Lower leg skin (tissue), 4 donors: ENCODE measurements at regions not wholly inside any gene's neighbourhood (a gene's known extent, or its start where the extent isn't known, plus 50 kb on each side); places are given as distances from the start of the nearest gene placed in this dataset.
A peak's percentile ranks its signal among the peaks of the same experiment; 100 is the strongest.

Source experiments
- DNase-seq, 2 donors: peaks; one replicate each; pipeline ENCODE4 v3.0.0-alpha.2; 2019; ENCODE audit warnings: low spot score in 2 of 2
- H3K4me3 ChIP-seq: fragments of 200-600 bp; sonication (generic); 2 replicates; pipeline ENCODE4 v1.5.1; 2017; ENCODE audit warnings: mild to moderate bottlenecking, low read depth; ENCODE audit not compliant: poor library complexity, severe bottlenecking
- CTCF ChIP-seq, 3 donors: fragments of 450-650 bp; IDR thresholded peaks; one replicate each; pipeline ENCODE4 v1.5.1; 2016; ENCODE audit warnings: antibody characterized with exemption in 3 of 3, mild to moderate bottlenecking in 3 of 3, moderate library complexity in 2 of 3
- POLR2A ChIP-seq, 2 donors: fragments of 450-650 bp; IDR thresholded peaks; one replicate each; pipeline ENCODE4 v1.6.1; 2016 to 2017; ENCODE audit warnings: antibody characterized with exemption in 2 of 2, mild to moderate bottlenecking in 1 of 2, moderate library complexity in 1 of 2
- WGBS, 2 donors: methylation state at CpG; one replicate each; pipeline ENCODE4 v1.1.5; 2018; 5-methylcytosine and 5-hydroxymethylcytosine counted together
- intact Hi-C: fragments of 100-400 bp; cut with DNase I; formaldehyde crosslinking; loops from one replicate; pipeline ENCODE4 v1.15.0; 2023; ENCODE audit warnings: low total_unique reads

- H3K4me3 ChIP-seq: no peak overlapping the region
- intact Hi-C loops: no loop called here
- no peak for TF ChIP-seq CTCF (IDR thresholded peaks at IDR 0.05)
- TF ChIP-seq POLR2A (IDR thresholded peaks at IDR 0.05): no peak
- no peak for DNase-seq
Measured at GRCh38 chr1:219466766-219467165, 146.1 kb downstream of the ZC3H11B start.

- WGBS, 2 donors: 69 to 80% methylated on average over 7 of the region's 7 CpGs
- TF ChIP-seq CTCF (IDR thresholded peaks at IDR 0.05): no peak
- no peak for TF ChIP-seq POLR2A (IDR thresholded peaks at IDR 0.05)
- DNase-seq: peak in 1 of 2 donors; percentile 21
- H3K4me3 ChIP-seq: no peak overlapping the region
- intact Hi-C loops: no loop called here
Measured at GRCh38 chr1:219465212-219466093, 147.5 kb downstream of the ZC3H11B start.

- peak in 1 of 2 donors; percentile 53 for DNase-seq
- intact Hi-C loops: no loop called here
- TF ChIP-seq CTCF (IDR thresholded peaks at IDR 0.05) (no peak), POLR2A (IDR thresholded peaks at IDR 0.05) (no peak)
- no peak overlapping the region for H3K4me3 ChIP-seq
- 40 to 43% methylated on average over 4 of the region's 4 CpGs for WGBS, 2 donors
Measured at GRCh38 chr1:219463636-219464035, 149.3 kb downstream of the ZC3H11B start.

- 60 to 77% methylated on average over 1 of the region's 1 CpG for WGBS, 2 donors
- H3K4me3 ChIP-seq: no peak overlapping the region
- no peak for DNase-seq
- TF ChIP-seq POLR2A (IDR thresholded peaks at IDR 0.05): no peak
- no peak for TF ChIP-seq CTCF (IDR thresholded peaks at IDR 0.05)
- intact Hi-C loops: no loop called here
Measured at GRCh38 chr1:219461981-219462400, 150.9 kb downstream of the ZC3H11B start.

- 33 to 36% methylated on average over 11 of the region's 11 CpGs for WGBS, 2 donors
- intact Hi-C loops: no loop called here
- no peak for TF ChIP-seq CTCF (IDR thresholded peaks at IDR 0.05)
- TF ChIP-seq POLR2A (IDR thresholded peaks at IDR 0.05): no peak
- DNase-seq: no peak
- H3K4me3 ChIP-seq: no peak overlapping the region
Measured at GRCh38 chr1:219460896-219461815, 151.7 kb downstream of the ZC3H11B start.
